HCT116 (cell line): ENCODE measurements at regions not wholly inside any gene's neighbourhood (a gene's known extent, or its start where the extent isn't known, plus 50 kb on each side); places are given as distances from the start of the nearest gene placed in this dataset.

Source experiments
- ATAC-seq: fragments of 200-7000 bp; cut with Tn5 transposase; 2 replicates; pipeline ENCODE4 v1.9.1; 2020; ENCODE audit warnings: mild to moderate bottlenecking, moderate library complexity
- BruUV-seq: library from RNA; stranded (reverse); fragments of 400-500 nt; replicated peaks from 2 replicates; lab custom pipeline; 2021; lab: Mats Ljungman, UMichigan
- CTCF ChIA-PET: fragments of 300-600 bp; sonication (Branson Sonifier 250); formaldehyde crosslinking; loops from one replicate; lab custom pipeline; 2021; ENCODE audit warnings: antibody characterized with exemption; lab: Charles Lee
- POLR2A ChIA-PET: fragments of 300-600, 350-600 bp; sonication (Branson Sonifier 250); formaldehyde crosslinking; loops from one replicate; lab custom pipeline; 2021; ENCODE audit warnings: antibody characterized with exemption; lab: Charles Lee
- RAD21 ChIA-PET, 2 experiments: fragments of 300-600 bp; sonication (Branson Sonifier 250); formaldehyde crosslinking; loops; one replicate each; lab custom pipeline; 2023; ENCODE audit warnings: low total read pairs in 2 of 2; ENCODE audit not compliant: uncharacterized antibody in 2 of 2, unreplicated experiment in 2 of 2, low non-redundant PET in 1 of 2; lab: Charles Lee
- DNase-seq: peaks from one replicate; pipeline ENCODE4 v3.0.0-alpha.2; 2010; ENCODE audit warnings: low read depth, low spot score
- H2AFZ ChIP-seq: fragments of 200-600 bp; shearing (Covaris generic), sonication (generic); 2 replicates; pipeline ENCODE4 v1.6.1; 2017; ENCODE audit warnings: low read depth, mixed run types, mixed read lengths, antibody characterized with exemption, low read length; ENCODE audit not compliant: poor library complexity, severe bottlenecking
- H3K27ac ChIP-seq: 2 replicates; pipeline ENCODE4 v1.5.1; 2012; ENCODE audit warnings: low read depth, low read length
- H3K27me3 ChIP-seq: fragments of 200-600 bp; sonication (generic); 2 replicates; pipeline ENCODE4 v1.6.1; 2016; ENCODE audit warnings: mixed run types, low read length, mixed read lengths; ENCODE audit not compliant: insufficient read depth
- H3K36me3 ChIP-seq, 2 experiments: fragments of 200-500 bp in 1 of 2; fragments of 200-600 bp in 1 of 2; sonication (Bioruptor generic) in 1 of 2; sonication (generic) in 1 of 2; 2 replicates each; pipeline versions ENCODE4 v1.5.1 to v1.6.1; 2014 to 2016; ENCODE audit warnings: low read length in 2 of 2, inconsistent platforms in 1 of 2, mixed read lengths in 1 of 2, mixed run types in 1 of 2; ENCODE audit not compliant: insufficient read depth in 2 of 2, control insufficient read depth in 1 of 2
- H3K4me1 ChIP-seq, 2 experiments: fragments of 200-600 bp in 1 of 2; sonication (generic) in 1 of 2; 2 replicates each; pipeline versions ENCODE4 v1.5.1 to v1.6.1; 2012 to 2017; ENCODE audit warnings: low read length in 2 of 2, inconsistent platforms in 1 of 2, mild to moderate bottlenecking in 1 of 2, mixed read lengths in 1 of 2, mixed run types in 1 of 2, moderate library complexity in 1 of 2; ENCODE audit not compliant: insufficient read depth in 2 of 2, control insufficient read depth in 1 of 2
- H3K4me2 ChIP-seq: fragments of 200-600 bp; sonication (generic); 2 replicates; pipeline ENCODE4 v1.6.1; 2017; ENCODE audit warnings: mixed run types, low read length, mixed read lengths
- H3K4me3 ChIP-seq, 2 experiments: fragments of 200-600 bp in 1 of 2; sonication (generic) in 1 of 2; replicated peaks in 1 of 2; 2 replicates each; pipeline ENCODE4 v1.5.1; 2011 to 2016; ENCODE audit warnings: low read length in 2 of 2, control low read depth in 1 of 2, low read depth in 1 of 2, mild to moderate bottlenecking in 1 of 2, mixed read lengths in 1 of 2, mixed run types in 1 of 2
- H3K79me2 ChIP-seq: fragments of 200-600 bp; sonication (generic); 2 replicates; pipeline ENCODE4 v1.6.1; 2017; ENCODE audit warnings: mild to moderate bottlenecking, mixed run types, low read length, moderate library complexity, mixed read lengths; ENCODE audit not compliant: insufficient read depth
- H3K9ac ChIP-seq: fragments of 200-600 bp; sonication (generic); 2 replicates; pipeline ENCODE4 v1.6.1; 2016; ENCODE audit warnings: low read length, mixed read lengths
- H3K9me2 ChIP-seq: fragments of 200-600 bp; sonication (generic), shearing (Covaris generic); 2 replicates; pipeline ENCODE4 v1.6.1; 2017; ENCODE audit warnings: mixed run types, mild to moderate bottlenecking, moderate library complexity; ENCODE audit not compliant: insufficient read depth
- H3K9me3 ChIP-seq, 2 experiments: fragments of 200-500 bp in 1 of 2; fragments of 200-600 bp in 1 of 2; sonication (Bioruptor generic) in 1 of 2; sonication (generic) in 1 of 2; 2 replicates each; pipeline ENCODE4 v1.6.1; 2014 to 2017; ENCODE audit warnings: low read length in 2 of 2, mixed read lengths in 2 of 2, inconsistent platforms in 1 of 2, low read depth in 1 of 2, mild to moderate bottlenecking in 1 of 2, mixed run types in 1 of 2, moderate library complexity in 1 of 2; ENCODE audit not compliant: control insufficient read depth in 1 of 2, insufficient read depth in 1 of 2
- H4K20me1 ChIP-seq: fragments of 200-600 bp; sonication (generic), shearing (Covaris generic); 2 replicates; pipeline ENCODE4 v1.6.1; 2017; ENCODE audit warnings: mixed run types, mild to moderate bottlenecking, moderate library complexity; ENCODE audit not compliant: insufficient read depth
- CBX3 ChIP-seq: IDR thresholded peaks from 2 replicates; pipeline ENCODE4 v1.6.1; 2012; ENCODE audit warnings: low read depth
- CEBPB ChIP-seq: IDR thresholded peaks from 2 replicates; pipeline ENCODE4 v1.6.1; 2012; ENCODE audit warnings: low read depth
- CTCF ChIP-seq, 3 experiments: fragments of 200-600 bp in 1 of 3; sonication (generic) in 1 of 3; IDR thresholded peaks in 2 of 3; conservative IDR thresholded peaks in 1 of 3; 2 replicates each; pipeline ENCODE4 v1.5.1; 2012 to 2017; ENCODE audit warnings: low read depth in 2 of 3, low read length in 2 of 3, antibody characterized with exemption in 1 of 3, borderline replicate concordance in 1 of 3, control low read depth in 1 of 3, mild to moderate bottlenecking in 1 of 3, mixed read lengths in 1 of 3, mixed run types in 1 of 3, moderate library complexity in 1 of 3; ENCODE audit not compliant: insufficient read depth in 1 of 3
- EGR1 ChIP-seq: IDR thresholded peaks from 2 replicates; pipeline ENCODE4 v1.6.1; 2012; ENCODE audit warnings: low read depth
- POLR2A ChIP-seq: IDR thresholded peaks from 2 replicates; pipeline ENCODE4 v1.7.0; 2011; ENCODE audit warnings: borderline replicate concordance; ENCODE audit not compliant: insufficient read depth, insufficient read length; ENCODE audit errors: extremely low read depth
- POLR2AphosphoS5 ChIP-seq: IDR thresholded peaks from 2 replicates; pipeline ENCODE4 v1.6.1; 2011; ENCODE audit warnings: mild to moderate bottlenecking, low read depth, low read length, moderate library complexity
- SRF ChIP-seq: IDR thresholded peaks from 2 replicates; pipeline ENCODE4 v1.6.1; 2012; ENCODE audit warnings: low read depth
- YY1 ChIP-seq: IDR thresholded peaks from 2 replicates; pipeline ENCODE4 v1.6.1; 2011; ENCODE audit warnings: low read length, low read depth, moderate library complexity, mild to moderate bottlenecking; ENCODE audit not compliant: insufficient replicate concordance; ENCODE audit errors: extremely low read depth
- ZFX ChIP-seq: fragments of 450-650 bp; IDR thresholded peaks from 2 replicates; pipeline ENCODE4 v1.6.1; 2017
- ZNF274 ChIP-seq: fragments of 200-500 bp; sonication (Bioruptor generic); IDR thresholded peaks from 2 replicates; pipeline ENCODE4 v1.6.1; 2014; ENCODE audit warnings: mild to moderate bottlenecking, low read depth, low read length, inconsistent platforms
- intact Hi-C: fragments of 100-400 bp; cut with micrococcal nuclease; formaldehyde crosslinking; loops from 2 replicates; pipeline ENCODE4 v1.10.0; 2022
- TF ChIP-seq, protein P1 (sequence below): IDR thresholded peaks from 2 replicates; pipeline ENCODE4 v1.6.1; 2012; ENCODE audit warnings: low read depth

- no peak overlapping the region for H3K4me2 ChIP-seq
- H3K27ac ChIP-seq = no peak overlapping the region
- H4K20me1 ChIP-seq = no peaks in the 10 kb centered on the region
- no peaks in the 10 kb centered on the region for H3K36me3 ChIP-seq
- no peaks in the 10 kb centered on the region for H3K4me1 ChIP-seq
- H3K4me3 ChIP-seq = no peak overlapping the region
- POLR2A ChIA-PET = no interaction called here
- no peak overlapping the region for H3K9ac ChIP-seq
- H3K79me2 ChIP-seq = no peaks in the 10 kb centered on the region
- no peak overlapping the region for H2AFZ ChIP-seq
- TF ChIP-seq CBX3 (no peak), POLR2AphosphoS5 (no peak), POLR2A (no peak), SRF (no peak), YY1 (no peak), ZFX (no peak), CEBPB (no peak)
- TF ChIP-seq, protein P1, sequence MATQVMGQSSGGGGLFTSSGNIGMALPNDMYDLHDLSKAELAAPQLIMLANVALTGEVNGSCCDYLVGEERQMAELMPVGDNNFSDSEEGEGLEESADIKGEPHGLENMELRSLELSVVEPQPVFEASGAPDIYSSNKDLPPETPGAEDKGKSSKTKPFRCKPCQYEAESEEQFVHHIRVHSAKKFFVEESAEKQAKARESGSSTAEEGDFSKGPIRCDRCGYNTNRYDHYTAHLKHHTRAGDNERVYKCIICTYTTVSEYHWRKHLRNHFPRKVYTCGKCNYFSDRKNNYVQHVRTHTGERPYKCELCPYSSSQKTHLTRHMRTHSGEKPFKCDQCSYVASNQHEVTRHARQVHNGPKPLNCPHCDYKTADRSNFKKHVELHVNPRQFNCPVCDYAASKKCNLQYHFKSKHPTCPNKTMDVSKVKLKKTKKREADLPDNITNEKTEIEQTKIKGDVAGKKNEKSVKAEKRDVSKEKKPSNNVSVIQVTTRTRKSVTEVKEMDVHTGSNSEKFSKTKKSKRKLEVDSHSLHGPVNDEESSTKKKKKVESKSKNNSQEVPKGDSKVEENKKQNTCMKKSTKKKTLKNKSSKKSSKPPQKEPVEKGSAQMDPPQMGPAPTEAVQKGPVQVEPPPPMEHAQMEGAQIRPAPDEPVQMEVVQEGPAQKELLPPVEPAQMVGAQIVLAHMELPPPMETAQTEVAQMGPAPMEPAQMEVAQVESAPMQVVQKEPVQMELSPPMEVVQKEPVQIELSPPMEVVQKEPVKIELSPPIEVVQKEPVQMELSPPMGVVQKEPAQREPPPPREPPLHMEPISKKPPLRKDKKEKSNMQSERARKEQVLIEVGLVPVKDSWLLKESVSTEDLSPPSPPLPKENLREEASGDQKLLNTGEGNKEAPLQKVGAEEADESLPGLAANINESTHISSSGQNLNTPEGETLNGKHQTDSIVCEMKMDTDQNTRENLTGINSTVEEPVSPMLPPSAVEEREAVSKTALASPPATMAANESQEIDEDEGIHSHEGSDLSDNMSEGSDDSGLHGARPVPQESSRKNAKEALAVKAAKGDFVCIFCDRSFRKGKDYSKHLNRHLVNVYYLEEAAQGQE = no peak
- TF ChIP-seq, all 23 proteins: peak for 0
- DNase-seq (no peak), ATAC-seq (no peak)
- ChIA-PET RAD21 (no interaction called here), CTCF (no interaction called here)
- intact Hi-C loops = no loop called here
- no TSS peak for BruUV-seq
- Histone ChIP-seq H3K27me3 (no peaks in the 10 kb centered on the region), H3K9me2 (no peaks in the 10 kb centered on the region), H3K9me3 (no peaks in the 10 kb centered on the region)
Observed at GRCh38 chr3:167952969-167953368, 142.8 kb downstream of the GOLIM4 start.

DNA sequence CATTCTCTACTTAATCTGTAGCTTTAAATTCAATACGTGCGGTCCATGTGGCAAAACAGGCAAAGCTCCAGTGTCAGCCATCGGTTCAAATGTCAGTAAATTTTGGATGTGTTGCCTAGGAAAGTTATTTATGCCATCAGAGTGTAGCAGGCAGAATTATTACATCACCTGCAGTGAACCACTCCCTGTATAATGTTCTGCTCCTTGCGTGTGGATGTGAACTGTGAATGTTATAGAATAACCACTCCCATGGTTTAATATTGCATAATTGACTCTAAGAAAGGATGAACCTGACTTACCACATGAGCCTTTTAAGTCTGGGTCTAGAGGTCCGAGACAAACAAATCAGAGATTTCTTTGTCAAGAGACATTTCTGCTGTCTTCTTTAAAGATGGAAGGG, 145.5 kb downstream of the GOLIM4 start:
- H3K27me3 ChIP-seq = no peaks in the 10 kb centered on the region
- H4K20me1 ChIP-seq = no peaks in the 10 kb centered on the region
- H3K9me2 ChIP-seq = no peaks in the 10 kb centered on the region
- no peak overlapping the region for H2AFZ ChIP-seq
- H3K36me3 ChIP-seq = no peaks in the 10 kb centered on the region
- no peaks in the 10 kb centered on the region for H3K4me1 ChIP-seq
- H3K4me3 ChIP-seq = no peak overlapping the region
- no TSS peak for BruUV-seq
- ATAC-seq = no peak
- no peak overlapping the region for H3K27ac ChIP-seq
- no peak for DNase-seq
- no peaks in the 10 kb centered on the region for H3K79me2 ChIP-seq
- CTCF ChIA-PET = no interaction called here
- H3K9ac ChIP-seq = no peak overlapping the region
- intact Hi-C loops = no loop called here
- no peaks in the 10 kb centered on the region for H3K9me3 ChIP-seq
- RAD21 ChIA-PET = no interaction called here
- H3K4me2 ChIP-seq = no peak overlapping the region
- POLR2A ChIA-PET = no interaction called here
- TF ChIP-seq CTCF (IDR thresholded peaks at IDR 0.05 in 2 of 3, conservative IDR thresholded peaks at IDR 0.05 in 1 of 3; ENCODE audit: borderline replicate concordance in 1 of 3, insufficient read depth in 1 of 3, low read depth in 2 of 3, low read length in 2 of 3) (no peak), EGR1 (no peak), ZNF274 (no peak)
- TF ChIP-seq, protein P1 = no peak
